Endodermal cell (in vitro differentiated cells): ENCODE measurements at regions not wholly inside any gene's neighbourhood (a gene's known extent, or its start where the extent isn't known, plus 50 kb on each side); places are given as distances from the start of the nearest gene placed in this dataset.

Source experiments
- DNase-seq: peaks from one replicate; pipeline ENCODE4 v3.0.0-alpha.2; 2017
- H3K27ac ChIP-seq: 2 replicates; pipeline ENCODE4 v1.5.1; 2013; ENCODE audit warnings: mild to moderate bottlenecking, low read depth, low read length, moderate library complexity
- H3K27me3 ChIP-seq: 2 replicates; pipeline ENCODE4 v1.6.1; 2013; ENCODE audit warnings: mild to moderate bottlenecking, low read length, moderate library complexity; ENCODE audit not compliant: insufficient read depth, control insufficient read depth, poor library complexity, severe bottlenecking
- H3K36me3 ChIP-seq: 2 replicates; pipeline ENCODE4 v1.7.0; 2013; ENCODE audit warnings: mild to moderate bottlenecking, low read length, moderate library complexity; ENCODE audit not compliant: control insufficient read depth, insufficient read depth
- H3K4me1 ChIP-seq: one replicate; pipeline ENCODE4 v1.7.0; 2013; ENCODE audit warnings: low read length; ENCODE audit not compliant: control insufficient read depth, insufficient read depth
- H3K4me3 ChIP-seq: 2 replicates; pipeline ENCODE4 v1.5.1; 2013; ENCODE audit warnings: mild to moderate bottlenecking, low read length, moderate library complexity
- H3K9ac ChIP-seq: 2 replicates; pipeline ENCODE4 v1.6.1; 2013; ENCODE audit warnings: mild to moderate bottlenecking, low read length, moderate library complexity; ENCODE audit not compliant: poor library complexity, severe bottlenecking; ENCODE audit errors: extremely low read depth
- H3K9me3 ChIP-seq: 2 replicates; pipeline ENCODE4 v1.6.1; 2013; ENCODE audit warnings: mild to moderate bottlenecking, low read length, moderate library complexity; ENCODE audit not compliant: control insufficient read depth
- H3K27ac Mint-ChIP-seq: 2 replicates; pipeline ENCODE4 v1.8.0; 2020; ENCODE audit warnings: mixed read lengths
- H3K27me3 Mint-ChIP-seq: 2 replicates; pipeline ENCODE4 v1.8.0; 2021; ENCODE audit warnings: mild to moderate bottlenecking, mixed read lengths; ENCODE audit not compliant: insufficient read depth
- H3K36me3 Mint-ChIP-seq: 2 replicates; pipeline ENCODE4 v1.8.0; 2020; ENCODE audit warnings: low read depth, mixed read lengths
- H3K4me1 Mint-ChIP-seq: 2 replicates; pipeline ENCODE4 v1.8.0; 2020; ENCODE audit warnings: mixed read lengths
- H3K4me3 Mint-ChIP-seq: 2 replicates; pipeline ENCODE4 v1.8.0; 2020; ENCODE audit warnings: mild to moderate bottlenecking, moderate library complexity, mixed read lengths
- H3K9me3 Mint-ChIP-seq: 2 replicates; pipeline ENCODE4 v1.8.0; 2020; ENCODE audit warnings: mild to moderate bottlenecking, mixed read lengths
- WGBS, 2 experiments: methylation state at CpG; one replicate each; pipeline versions ENCODE4 v1.1.5 to v1.1.7; 2013; ENCODE audit warnings: missing lambda C conversion rate in 2 of 2, mixed read lengths in 1 of 2; ENCODE audit not compliant: insufficient coverage in 1 of 2, insufficient read length in 1 of 2; 5-methylcytosine and 5-hydroxymethylcytosine counted together
- TF ChIP-seq, protein P1 (sequence below): fragments of 200-600 bp; sonication (generic); conservative IDR thresholded peaks from 2 replicates; pipeline ENCODE4 v1.5.0; 2021; ENCODE audit warnings: antibody characterized with exemption, mild to moderate bottlenecking

DNA sequence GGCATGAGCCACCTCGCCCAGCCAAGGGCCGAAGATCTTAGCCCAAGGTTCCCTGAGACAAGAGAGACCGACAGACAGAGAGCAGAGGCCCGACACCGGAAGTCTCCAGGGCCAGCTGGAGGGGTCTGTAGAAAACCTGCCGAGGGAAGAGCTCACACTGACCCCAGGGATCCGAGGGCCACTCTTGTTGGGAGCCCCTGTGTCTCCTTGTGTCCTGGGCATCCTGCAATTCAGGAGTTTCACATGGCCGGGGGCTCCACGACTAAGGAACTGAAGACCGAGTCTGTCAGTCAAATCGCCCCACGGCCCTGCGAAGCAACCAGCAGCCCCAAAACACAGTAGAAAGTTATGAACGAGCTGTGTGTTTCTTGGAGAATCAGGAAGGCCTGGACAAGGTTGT, 1482.0 kb downstream of the BRD1 start:
- Histone ChIP-seq H3K36me3 (no peaks in the 10 kb centered on the region), H3K9ac (no peak overlapping the region), H3K27ac (no peak overlapping the region), H3K9me3 (no peaks in the 10 kb centered on the region), H3K4me1 (no peaks in the 10 kb centered on the region), H3K27me3 (no peaks in the 10 kb centered on the region), H3K4me3 (no peak overlapping the region)
- 89 to 94% methylated on average over 13 to 14 of the region's 14 CpGs for WGBS, 2 experiments
- Mint-ChIP-seq H3K4me3 (no peak overlapping the region), H3K27ac (no peak overlapping the region), H3K36me3 (no peaks in the 10 kb centered on the region), H3K4me1 (peaks cover 4% of the 10 kb centered on the region), H3K27me3 (peaks cover 35% of the 10 kb centered on the region), H3K9me3 (no peaks in the 10 kb centered on the region)
- DNase-seq: peak; percentile 32
- TF ChIP-seq, protein P1, sequence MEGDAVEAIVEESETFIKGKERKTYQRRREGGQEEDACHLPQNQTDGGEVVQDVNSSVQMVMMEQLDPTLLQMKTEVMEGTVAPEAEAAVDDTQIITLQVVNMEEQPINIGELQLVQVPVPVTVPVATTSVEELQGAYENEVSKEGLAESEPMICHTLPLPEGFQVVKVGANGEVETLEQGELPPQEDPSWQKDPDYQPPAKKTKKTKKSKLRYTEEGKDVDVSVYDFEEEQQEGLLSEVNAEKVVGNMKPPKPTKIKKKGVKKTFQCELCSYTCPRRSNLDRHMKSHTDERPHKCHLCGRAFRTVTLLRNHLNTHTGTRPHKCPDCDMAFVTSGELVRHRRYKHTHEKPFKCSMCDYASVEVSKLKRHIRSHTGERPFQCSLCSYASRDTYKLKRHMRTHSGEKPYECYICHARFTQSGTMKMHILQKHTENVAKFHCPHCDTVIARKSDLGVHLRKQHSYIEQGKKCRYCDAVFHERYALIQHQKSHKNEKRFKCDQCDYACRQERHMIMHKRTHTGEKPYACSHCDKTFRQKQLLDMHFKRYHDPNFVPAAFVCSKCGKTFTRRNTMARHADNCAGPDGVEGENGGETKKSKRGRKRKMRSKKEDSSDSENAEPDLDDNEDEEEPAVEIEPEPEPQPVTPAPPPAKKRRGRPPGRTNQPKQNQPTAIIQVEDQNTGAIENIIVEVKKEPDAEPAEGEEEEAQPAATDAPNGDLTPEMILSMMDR: no peak

DNA sequence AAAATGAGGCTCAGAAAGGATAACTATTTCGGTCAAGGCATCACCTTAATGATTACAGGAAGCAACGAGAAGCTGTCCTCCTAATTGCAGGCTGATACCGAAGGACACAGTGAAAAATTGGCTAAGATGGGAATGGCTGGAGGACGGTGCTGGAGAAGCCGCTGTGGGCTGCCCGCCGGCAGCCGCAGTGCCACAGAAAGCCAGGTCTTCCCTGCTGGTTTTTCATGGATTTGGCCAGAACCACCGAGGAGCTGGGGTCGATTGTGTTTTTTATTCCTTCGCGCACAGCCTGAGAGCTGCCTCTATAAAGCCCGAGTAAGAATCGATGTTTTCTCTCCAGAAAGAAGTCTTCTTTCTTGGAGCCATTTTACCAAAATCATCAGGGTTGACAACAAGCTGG, 1484.2 kb downstream of the BRD1 start:
- Histone ChIP-seq H3K36me3 (no peaks in the 10 kb centered on the region), H3K4me3 (no peak overlapping the region), H3K27me3 (no peaks in the 10 kb centered on the region), H3K27ac (no peak overlapping the region), H3K9me3 (no peaks in the 10 kb centered on the region), H3K9ac (no peak overlapping the region), H3K4me1 (no peaks in the 10 kb centered on the region)
- WGBS, 2 experiments: 88 to 91% methylated on average over 14 of the region's 14 CpGs
- Mint-ChIP-seq H3K4me1 (peaks cover 4% of the 10 kb centered on the region), H3K36me3 (no peaks in the 10 kb centered on the region), H3K9me3 (no peaks in the 10 kb centered on the region), H3K27ac (no peak overlapping the region), H3K4me3 (no peak overlapping the region), H3K27me3 (peaks cover 50% of the 10 kb centered on the region)
- TF ChIP-seq, protein P1: no peak
- DNase-seq: no peak

DNA sequence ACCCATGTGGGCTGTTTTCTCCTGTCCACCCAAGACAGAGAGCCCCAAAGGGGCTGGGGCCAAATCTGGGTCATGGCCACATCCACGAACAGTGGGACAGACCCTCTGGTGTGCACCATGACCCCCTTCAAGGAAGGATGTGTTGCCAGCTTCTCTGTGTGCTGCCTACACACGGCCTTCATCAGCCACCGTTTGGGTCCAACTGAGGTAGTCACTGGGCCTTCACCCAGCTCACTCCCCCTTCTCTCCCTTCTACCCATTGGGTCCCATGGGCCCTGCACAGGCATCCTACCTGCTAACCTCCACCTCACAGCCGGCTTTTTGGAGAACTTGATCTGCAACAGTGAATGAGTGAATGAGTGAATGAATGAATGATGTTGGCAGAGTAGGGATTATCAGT, 1484.9 kb downstream of the BRD1 start:
- H3K9me3 ChIP-seq: no peaks in the 10 kb centered on the region
- H3K36me3 ChIP-seq: no peaks in the 10 kb centered on the region
- H3K4me1 Mint-ChIP-seq: peaks cover 4% of the 10 kb centered on the region
- no peaks in the 10 kb centered on the region for H3K4me1 ChIP-seq
- TF ChIP-seq, protein P1: no peak
- no peak overlapping the region for H3K27ac Mint-ChIP-seq
- no peak overlapping the region for H3K4me3 Mint-ChIP-seq
- no peak for DNase-seq
- peaks cover 52% of the 10 kb centered on the region for H3K27me3 Mint-ChIP-seq
- H3K9ac ChIP-seq: no peak overlapping the region
- no peak overlapping the region for H3K27ac ChIP-seq
- no peaks in the 10 kb centered on the region for H3K27me3 ChIP-seq
- WGBS, 2 experiments: 87 to 92% methylated on average over 3 to 4 of the region's 4 CpGs
- no peak overlapping the region for H3K4me3 ChIP-seq
- H3K9me3 Mint-ChIP-seq: no peaks in the 10 kb centered on the region
- no peaks in the 10 kb centered on the region for H3K36me3 Mint-ChIP-seq
